Motor neuron (in vitro differentiated cells): ENCODE measurements at regions not wholly inside any gene's neighbourhood (a gene's known extent, or its start where the extent isn't known, plus 50 kb on each side); places are given as distances from the start of the nearest gene placed in this dataset.

Source experiments
- ATAC-seq, 8 experiments: fragments of 200-7000 bp; cut with Tn5 transposase; replicated peaks in 6 of 8; 2 replicates each; pipeline ENCODE4 v1.8.0; 2021; ENCODE audit warnings: mild to moderate bottlenecking in 8 of 8, moderate library complexity in 8 of 8
- H3K27ac ChIP-seq, 2 donors: fragments of 250-450 bp; sonication (Bioruptor Pico); 2 replicates each; pipeline ENCODE4 v1.9.0; 2021; ENCODE audit warnings: antibody characterized with exemption in 2 of 2, mild to moderate bottlenecking in 2 of 2, moderate library complexity in 1 of 2
- H3K4me1 ChIP-seq, 2 donors: fragments of 250-450 bp; sonication (Bioruptor Pico); replicated peaks in 1 of 2; 2 replicates each; pipeline ENCODE4 v1.6.1; 2021; ENCODE audit warnings: antibody characterized with exemption in 2 of 2, mild to moderate bottlenecking in 2 of 2, moderate library complexity in 1 of 2
- H3K4me3 ChIP-seq, 5 donors: fragments of 250-450 bp; sonication (Bioruptor Pico); 2 replicates each; pipeline ENCODE4 v1.9.0; 2021; ENCODE audit warnings: antibody characterized with exemption in 5 of 5, mild to moderate bottlenecking in 5 of 5, moderate library complexity in 4 of 5
- WGBS, 10 experiments: fragments of 450-650 bp; shearing (Covaris generic); methylation state at CpG; one replicate each; pipeline ENCODE4 v1.0.0; 2022; 5-methylcytosine and 5-hydroxymethylcytosine counted together
- in situ Hi-C, 9 experiments: fragments of 400-800 bp; cut with MboI; loops; one replicate each; pipeline ENCODE4 v1.15.0; 2021; ENCODE audit warnings: low sequenced_read_pairs in 9 of 9, low pct_unique_long_range_greater_than_20kb in 2 of 9; ENCODE audit not compliant: unreplicated experiment in 9 of 9

- 50 to 93% (median 82%) methylated on average over 1 to 10 of the region's 10 CpGs; no CpG with 5 or more reads in 2 of the 10 experiments for WGBS, 10 experiments
- Histone ChIP-seq H3K4me1 (peaks cover 11 to 20% of the 10 kb centered on the region in 2 donors), H3K27ac (peak overlapping the region in 1 of 2 donors; percentile 3), H3K4me3 (no peak overlapping the region)
- in situ Hi-C loops = loop anchor here in 7 of 9 experiments (10.0 to 25.0 kb wide), 6 partner anchors 122 to 847 kb away; partner anchors contain the start of gene PRKACB (in 2 of the 7)
- ATAC-seq = peak in 5 of 8 experiments; percentile 36 to 43 (median 38)
These were observed 69.5 kb upstream of the SSX2IP start for GRCh38 chr1:84759756-84760155.

- ATAC-seq = peak; percentile 19 to 93 (median 90)
- H3K4me1 ChIP-seq = peaks cover 11 to 20% of the 10 kb centered on the region in 2 donors
- WGBS, 10 experiments = 9 to 62% (median 50%) methylated on average over 2 to 14 of the region's 15 CpGs; no CpG with 5 or more reads in 2 of the 10 experiments
- H3K4me3 ChIP-seq = peak overlapping the region in 1 of 5 donors; percentile 16
- H3K27ac ChIP-seq = peak overlapping the region in 1 of 2 donors; percentile 3
- in situ Hi-C loops = loop anchor here in 7 of 9 experiments (25.0 kb wide), 5 partner anchors 122 to 847 kb away; partner anchors contain the start of gene PRKACB (in 2 of the 7)
These were observed 68.8 kb upstream of the SSX2IP start for GRCh38 chr1:84758968-84759491.

- ATAC-seq = peak in 4 of 8 experiments; percentile 1 to 7 (median 3)
- in situ Hi-C loops = loop anchor here in 7 of 9 experiments (25.0 kb wide), 5 partner anchors 121 to 846 kb away; partner anchors contain the start of gene PRKACB (in 2 of the 7)
- Histone ChIP-seq H3K27ac (peak overlapping the region in 1 of 2 donors; percentile 3), H3K4me3 (no peak overlapping the region), H3K4me1 (peaks cover 11 to 20% of the 10 kb centered on the region in 2 donors)
- WGBS, 10 experiments = 33 to 100% (median 92%) methylated on average over 1 to 3 of the region's 3 CpGs; no CpG with 5 or more reads in 2 of the 10 experiments
These were observed 68.2 kb upstream of the SSX2IP start for GRCh38 chr1:84758476-84758875.

GRCh38 chr1:84757301-84757700 is 67.0 kb upstream of the SSX2IP start:
- H3K4me3 ChIP-seq = no peak overlapping the region
- H3K4me1 ChIP-seq = peaks cover 11 to 20% of the 10 kb centered on the region in 2 donors
- in situ Hi-C loops = loop anchor here in 7 of 9 experiments (25.0 kb wide), 5 partner anchors 120 to 845 kb away; partner anchors contain the start of gene PRKACB (in 2 of the 7)
- ATAC-seq = no peak
- WGBS, 10 experiments = 69 to 100% (median 90%) methylated on average over 1 to 4 of the region's 4 CpGs; no CpG with 5 or more reads in 1 of the 10 experiments
- no peak overlapping the region for H3K27ac ChIP-seq

GRCh38 chr1:84756455-84757082 is 66.3 kb upstream of the SSX2IP start:
- Histone ChIP-seq H3K27ac (no peak overlapping the region), H3K4me3 (no peak overlapping the region), H3K4me1 (peaks cover 11 to 20% of the 10 kb centered on the region in 2 donors)
- 0 to 100% (median 70%) methylated on average over 1 to 3 of the region's 3 CpGs; no CpG with 5 or more reads in 1 of the 10 experiments for WGBS, 10 experiments
- in situ Hi-C loops = loop anchor here in 7 of 9 experiments (25.0 kb wide), 5 partner anchors 119 to 844 kb away; partner anchors contain the start of gene PRKACB (in 2 of the 7)
- ATAC-seq = no peak

- in situ Hi-C loops = loop anchor here in 7 of 9 experiments (25.0 kb wide), 5 partner anchors 119 to 844 kb away; partner anchors contain the start of gene PRKACB (in 2 of the 7)
- Histone ChIP-seq H3K4me1 (peaks cover 11 to 20% of the 10 kb centered on the region in 2 donors), H3K4me3 (no peak overlapping the region), H3K27ac (no peak overlapping the region)
- WGBS, 10 experiments = 67 to 100% (median 81%) methylated on average over 1 to 3 of the region's 3 CpGs
- no peak for ATAC-seq
These were observed 65.7 kb upstream of the SSX2IP start for GRCh38 chr1:84756001-84756400.

GRCh38 chr1:84755216-84755615 is 65.0 kb upstream of the SSX2IP start:
- in situ Hi-C loops = loop anchor here in 7 of 9 experiments (25.0 kb wide), 5 partner anchors 118 to 843 kb away; partner anchors contain the start of gene PRKACB (in 2 of the 7)
- Histone ChIP-seq H3K27ac (no peak overlapping the region), H3K4me1 (peaks cover 11 to 27% of the 10 kb centered on the region in 2 donors), H3K4me3 (no peak overlapping the region)
- no peak for ATAC-seq
- 20 to 100% (median 93%) methylated on average over 1 to 8 of the region's 8 CpGs; no CpG with 5 or more reads in 2 of the 10 experiments for WGBS, 10 experiments

GRCh38 chr1:84754386-84754703 is 64.1 kb upstream of the SSX2IP start:
- Histone ChIP-seq H3K4me3 (no peak overlapping the region), H3K4me1 (peaks cover 4 to 24% of the 10 kb centered on the region in 2 donors), H3K27ac (no peak overlapping the region)
- no peak for ATAC-seq
- in situ Hi-C loops = loop anchor here in 7 of 9 experiments (25.0 kb wide), 5 partner anchors 117 to 842 kb away; partner anchors contain the start of gene PRKACB (in 2 of the 7)
- 77 to 100% (median 92%) methylated on average over 1 to 21 of the region's 21 CpGs; no CpG with 5 or more reads in 1 of the 10 experiments for WGBS, 10 experiments

GRCh38 chr1:84753516-84754385 is 63.5 kb upstream of the SSX2IP start:
- Histone ChIP-seq H3K4me1 (peaks cover 0 to 18% of the 10 kb centered on the region in 2 donors), H3K27ac (no peak overlapping the region), H3K4me3 (no peak overlapping the region)
- WGBS, 10 experiments = 0 to 81% (median 43%) methylated on average over 3 to 16 of the region's 16 CpGs; no CpG with 5 or more reads in 1 of the 10 experiments
- in situ Hi-C loops = loop anchor here in 7 of 9 experiments (25.0 kb wide), 5 partner anchors 116 to 841 kb away; partner anchors contain the start of gene PRKACB (in 2 of the 7)
- peak; percentile 88 to 98 (median 96) for ATAC-seq

GRCh38 chr1:84750110-84750730 is 60.0 kb upstream of the SSX2IP start:
- in situ Hi-C loops = loop anchor here in 7 of 9 experiments (25.0 kb wide), 5 partner anchors 113 to 838 kb away; partner anchors contain the start of gene PRKACB (in 2 of the 7)
- WGBS, 10 experiments = 24 to 96% (median 79%) methylated on average over 2 to 6 of the region's 6 CpGs; no CpG with 5 or more reads in 1 of the 10 experiments
- peak in 2 of 8 experiments; percentile 18 to 21 for ATAC-seq
- peaks cover 0 to 13% of the 10 kb centered on the region in 2 donors for H3K4me1 ChIP-seq
- H3K4me3 ChIP-seq = no peak overlapping the region
- H3K27ac ChIP-seq = no peak overlapping the region

GRCh38 chr1:84749427-84749826 is 59.2 kb upstream of the SSX2IP start:
- no peak overlapping the region for H3K27ac ChIP-seq
- in situ Hi-C loops = loop anchor here in 2 of 9 experiments (10.0 kb wide), 2 partner anchors 125 to 245 kb away; partner anchors contain the start of genes GNG5 (in 1 of the 2) and SPATA1 (in 1 of the 2)
- 80 to 100% (median 88%) methylated on average over 1 to 2 of the region's 2 CpGs; no CpG with 5 or more reads in 1 of the 10 experiments for WGBS, 10 experiments
- peaks cover 0 to 13% of the 10 kb centered on the region in 2 donors for H3K4me1 ChIP-seq
- no peak overlapping the region for H3K4me3 ChIP-seq
- no peak for ATAC-seq
